Heart right ventricle (tissue), 16 donors: ENCODE measurements at regions not wholly inside any gene's neighbourhood (a gene's known extent, or its start where the extent isn't known, plus 50 kb on each side); places are given as distances from the start of the nearest gene placed in this dataset.

Source experiments
- ATAC-seq, 8 donors: fragments of 200-7000 bp; cut with Tn5 transposase; one replicate each; pipeline ENCODE4 v1.9.1; 2020; ENCODE audit warnings: mild to moderate bottlenecking in 8 of 8, moderate library complexity in 8 of 8, moderate number of reproducible peaks in 1 of 8
- DNase-seq, 2 donors: peaks; one replicate each; pipeline ENCODE4 v3.0.0-alpha.2; 2020
- H3K27ac ChIP-seq, 10 donors: fragments of 200-600 bp; sonication (generic) in 2 of 10; one replicate each; pipeline versions ENCODE4 v1.5.0 to v1.8.0; 2020 to 2022; ENCODE audit warnings: mild to moderate bottlenecking in 3 of 10
- H3K27me3 ChIP-seq, 7 donors: fragments of 200-600 bp; one replicate each; pipeline ENCODE4 v1.8.0; 2021 to 2022; ENCODE audit warnings: mild to moderate bottlenecking in 2 of 7
- H3K36me3 ChIP-seq, 9 donors: fragments of 200-600 bp; sonication (generic) in 1 of 9; one replicate each; pipeline versions ENCODE4 v1.5.0 to v1.8.0; 2020 to 2022; ENCODE audit warnings: mild to moderate bottlenecking in 2 of 9
- H3K4me1 ChIP-seq, 9 donors: fragments of 200-600 bp; sonication (generic) in 1 of 9; one replicate each; pipeline versions ENCODE4 v1.5.0 to v1.8.0; 2020 to 2022; ENCODE audit warnings: mild to moderate bottlenecking in 4 of 9
- H3K4me3 ChIP-seq, 10 donors: fragments of 200-600 bp; sonication (generic) in 2 of 10; one replicate each; pipeline versions ENCODE4 v1.5.0 to v1.8.0; 2020 to 2022; ENCODE audit warnings: mild to moderate bottlenecking in 7 of 10, moderate library complexity in 2 of 10
- H3K9me3 ChIP-seq, 11 donors: fragments of 200-600 bp in 10 of 11; sonication (generic) in 2 of 11; one replicate each; pipeline versions ENCODE4 v1.5.0 to v1.8.0; 2013 to 2022; ENCODE audit warnings: mild to moderate bottlenecking in 2 of 11, control low read depth in 1 of 11, moderate library complexity in 1 of 11
- WGBS, 2 donors: extraction: QIAGEN DNeasy Blood & Tissue Kit; methylation state at CpG; one replicate each; pipeline ENCODE4 v1.1.7; 2013; ENCODE audit warnings: inconsistent platforms in 1 of 2; 5-methylcytosine and 5-hydroxymethylcytosine counted together
- intact Hi-C, 10 donors: fragments of 100-400 bp; cut with DNase I; formaldehyde crosslinking; loops; one replicate each; pipeline versions ENCODE4 v1.11.1 to v1.14.2; 2022
- TF ChIP-seq, protein P1 (sequence below), 9 donors: fragments of 200-600 bp; sonication (generic) in 2 of 9; IDR thresholded peaks; one replicate each; pipeline versions ENCODE4 v1.5.0 to v1.8.0; 2021 to 2022; ENCODE audit warnings: antibody characterized with exemption in 9 of 9, mild to moderate bottlenecking in 5 of 9, moderate library complexity in 1 of 9
- donor health status: Arrhythmogenic right ventricular cardiomyopathy.
- donor health status: ischemic (EF 13 %, LVEDD 7.1; RV severe dilation, severe dysfunction).
- donor health status: healthy with polysubstance abuse.
- donor health status: DM: no; HTN: yes; CAD: no.
- donor health status: DM: no; HTN: no; CAD: no.
- donor health status: ischemic (EF 25% LVEDD 6.9; RV normal size, moderate dysfunction).
- donor health status: ischemic (EF 25% LVEDD 5.7; RV mildly dilated, moderate dysfunction).
- donor health status: healthy.
- donor health status: DM: yes; HTN: yes; CAD: no.
- donor health status: Ischemic cardiomyopathy.
- donor health status: ischemic (EF 35%, LVEDD 5.7; RV mildly dilated, moderate dysfunction).
- donor health status: nonischemic (EF 11% LVEDD 7.7; RV severe dilation, severe dysfunction).
- donor health status: DM: yes; HTN: yes; CAD: no.
- donor health status: PGD.
- donor health status: ischemic (EF 29% LVEDD 5.4; RV normal size, mild dysfunction).
- donor health status: nonischemic (EF 23%, LVEDD 6.1; RV moderate dilation, normal function).

DNA sequence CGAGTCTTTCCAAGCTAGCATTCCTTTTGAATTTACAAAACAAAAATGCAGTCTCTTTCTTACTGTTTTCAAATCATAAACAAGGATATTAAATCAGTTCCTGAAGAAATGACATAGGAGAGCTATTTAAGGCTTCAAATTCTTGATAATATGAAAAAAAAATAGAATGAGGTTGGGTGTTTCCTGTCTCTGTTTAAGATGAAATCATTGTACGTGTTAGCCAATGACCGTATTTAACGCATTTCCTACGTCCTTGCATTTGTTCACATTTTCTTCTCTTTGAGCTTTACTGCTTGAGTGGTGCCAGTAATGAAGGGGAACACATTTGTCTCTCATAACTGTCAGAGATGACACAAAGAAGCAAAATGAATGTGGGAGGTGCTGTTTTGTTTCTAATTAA is 821.3 kb downstream of the DIAPH3 start:
- peak overlapping the region in 8 of 10 donors; percentile 12 to 84 (median 68) for H3K27ac ChIP-seq
- H3K4me1 ChIP-seq, result peaks cover 3 to 65% (median 29%) of the 10 kb centered on the region in 9 donors

DNA sequence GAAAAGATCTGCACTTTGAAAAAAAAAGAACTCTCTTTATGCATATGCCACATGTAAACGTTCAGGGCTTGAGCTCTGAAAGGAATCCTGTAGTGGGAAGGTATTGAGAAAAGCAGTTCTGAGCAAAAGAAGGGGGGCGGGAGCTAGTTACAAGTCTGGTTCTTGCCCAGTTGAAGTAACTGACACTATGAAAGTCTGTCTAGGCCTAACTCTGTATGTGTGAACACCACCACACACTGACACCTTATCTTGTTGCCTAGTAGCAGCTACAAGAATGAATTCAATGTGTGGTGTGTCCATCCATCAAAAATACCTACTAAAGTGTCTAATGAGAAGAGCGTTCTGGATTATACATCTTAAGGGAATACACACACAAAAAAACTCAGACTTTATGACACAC is 820.6 kb downstream of the DIAPH3 start:
- Histone ChIP-seq H3K27me3 (no peaks in the 10 kb centered on the region), H3K4me3 (no peak overlapping the region), H3K36me3 (no peaks in the 10 kb centered on the region), H3K9me3 (peaks cover 0 to 4% (median 0%) of the 10 kb centered on the region in 11 donors), H3K27ac (peak overlapping the region in 6 of 10 donors; percentile 66 to 84 (median 74)), H3K4me1 (peaks cover 3 to 67% (median 30%) of the 10 kb centered on the region in 9 donors)
- no peak for DNase-seq
- intact Hi-C loops, result loop anchor here in 1 of 10 donors (10.0 kb wide), 1 partner anchor 1052 kb away; the partner anchor contains the start of gene TDRD3
- no peak for ATAC-seq
- TF ChIP-seq, protein P1, sequence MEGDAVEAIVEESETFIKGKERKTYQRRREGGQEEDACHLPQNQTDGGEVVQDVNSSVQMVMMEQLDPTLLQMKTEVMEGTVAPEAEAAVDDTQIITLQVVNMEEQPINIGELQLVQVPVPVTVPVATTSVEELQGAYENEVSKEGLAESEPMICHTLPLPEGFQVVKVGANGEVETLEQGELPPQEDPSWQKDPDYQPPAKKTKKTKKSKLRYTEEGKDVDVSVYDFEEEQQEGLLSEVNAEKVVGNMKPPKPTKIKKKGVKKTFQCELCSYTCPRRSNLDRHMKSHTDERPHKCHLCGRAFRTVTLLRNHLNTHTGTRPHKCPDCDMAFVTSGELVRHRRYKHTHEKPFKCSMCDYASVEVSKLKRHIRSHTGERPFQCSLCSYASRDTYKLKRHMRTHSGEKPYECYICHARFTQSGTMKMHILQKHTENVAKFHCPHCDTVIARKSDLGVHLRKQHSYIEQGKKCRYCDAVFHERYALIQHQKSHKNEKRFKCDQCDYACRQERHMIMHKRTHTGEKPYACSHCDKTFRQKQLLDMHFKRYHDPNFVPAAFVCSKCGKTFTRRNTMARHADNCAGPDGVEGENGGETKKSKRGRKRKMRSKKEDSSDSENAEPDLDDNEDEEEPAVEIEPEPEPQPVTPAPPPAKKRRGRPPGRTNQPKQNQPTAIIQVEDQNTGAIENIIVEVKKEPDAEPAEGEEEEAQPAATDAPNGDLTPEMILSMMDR (IDR thresholded peaks at IDR 0.05), result no peak
- WGBS, 2 donors, result 47 to 66% methylated on average over 3 of the region's 3 CpGs

More for the DNA sequence above, 821.3 kb downstream of the DIAPH3 start:
- H3K36me3 ChIP-seq, result no peaks in the 10 kb centered on the region
- TF ChIP-seq, protein P1 (IDR thresholded peaks at IDR 0.05), result no peak
- peaks cover 0 to 4% (median 0%) of the 10 kb centered on the region in 11 donors for H3K9me3 ChIP-seq
- ATAC-seq (peak in 3 of 8 donors; percentile 31 to 54 (median 32)), DNase-seq (no peak)
- no peaks in the 10 kb centered on the region for H3K27me3 ChIP-seq
- H3K4me3 ChIP-seq, result no peak overlapping the region
- 38 to 48% methylated on average over 5 of the region's 5 CpGs for WGBS, 2 donors
- intact Hi-C loops, result loop anchor here in 1 of 10 donors (10.0 kb wide), 1 partner anchor 1052 kb away; the partner anchor contains the start of gene TDRD3

DNA sequence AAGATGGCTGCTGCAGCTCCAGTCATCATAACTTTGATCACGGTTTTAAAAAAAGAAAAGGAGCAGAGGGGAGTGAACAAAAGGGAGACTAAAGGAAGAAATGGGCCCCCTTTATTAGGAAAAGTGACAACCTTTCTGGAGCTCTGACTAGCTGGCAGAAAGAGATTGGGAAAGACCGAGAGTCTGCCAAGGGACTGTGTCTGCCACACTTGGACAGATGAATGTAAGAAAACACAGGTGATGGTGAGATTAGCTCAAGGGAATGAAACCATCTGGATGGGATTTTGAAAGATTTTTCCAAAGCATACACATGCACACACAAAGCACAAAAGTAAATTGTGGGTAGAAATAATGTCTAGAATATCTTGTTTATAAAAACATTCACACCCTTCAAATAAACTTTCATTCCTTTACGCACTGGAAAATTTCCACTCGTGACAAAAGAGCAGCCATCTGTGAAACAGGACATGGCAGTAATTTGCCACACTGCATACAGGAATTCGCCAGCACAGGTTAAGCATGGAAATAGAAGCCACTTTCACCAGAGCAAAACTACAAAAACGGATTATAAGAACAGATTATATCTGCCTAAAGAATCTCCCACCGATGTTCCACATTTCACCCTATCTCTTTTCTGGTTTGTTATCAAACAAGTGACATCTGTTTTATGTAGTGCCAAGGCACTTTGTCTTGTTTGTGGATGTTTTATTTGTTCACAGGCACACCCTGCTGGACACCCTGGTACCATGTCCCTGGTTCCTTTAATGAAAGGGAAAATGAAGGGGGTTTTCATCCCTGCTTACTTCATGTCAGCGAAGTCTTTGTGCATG is 819.5 kb downstream of the DIAPH3 start:
- H3K9me3 ChIP-seq, result peaks cover 0 to 4% (median 0%) of the 10 kb centered on the region in 11 donors
- intact Hi-C loops, result loop anchor here in 1 of 10 donors (10.0 kb wide), 1 partner anchor 1051 kb away; the partner anchor contains the start of gene TDRD3
- H3K36me3 ChIP-seq, result no peaks in the 10 kb centered on the region
- ATAC-seq (peak in 1 of 8 donors; percentile 26), DNase-seq (no peak)
- H3K4me1 ChIP-seq, result peaks cover 3 to 77% (median 33%) of the 10 kb centered on the region in 9 donors
- no peak overlapping the region for H3K4me3 ChIP-seq
- no peaks in the 10 kb centered on the region for H3K27me3 ChIP-seq
- H3K27ac ChIP-seq, result peak overlapping the region in 9 of 10 donors; percentile 37 to 83 (median 66)
- whole genome bisulfite sequencing, 2 donors, result 58 to 69% methylated on average over 8 of the region's 8 CpGs
- TF ChIP-seq, protein P1 (IDR thresholded peaks at IDR 0.05), result peak in 3 of 9 donors; percentile 11 to 32 (median 13)

DNA sequence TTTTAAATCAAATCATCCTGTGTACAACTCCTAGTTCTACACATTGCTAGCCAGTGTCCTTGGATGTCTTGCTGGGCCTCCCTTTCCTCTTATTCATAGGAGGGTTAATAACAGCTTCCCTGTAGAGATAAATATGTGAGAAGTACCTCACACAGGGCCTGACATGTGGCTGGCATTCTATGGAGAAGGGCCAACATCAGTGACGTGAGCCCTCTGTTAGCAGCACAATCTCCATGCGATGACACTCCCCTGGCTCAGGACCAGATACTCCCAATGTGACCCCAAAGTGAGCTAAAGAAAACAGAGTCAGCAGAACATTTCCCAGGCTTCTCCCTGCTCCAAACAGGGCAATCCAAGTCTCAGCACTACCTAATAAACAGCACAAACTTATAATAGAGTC is 818.4 kb downstream of the DIAPH3 start:
- ATAC-seq, result peak; percentile 72 to 98 (median 91)
- 5 to 14% methylated on average over 2 of the region's 2 CpGs for WGBS, 2 donors
- peak; percentile 68 to 93 for DNase-seq
- Histone ChIP-seq H3K27ac (peak overlapping the region in 9 of 10 donors; percentile 46 to 83 (median 67)), H3K4me1 (peaks cover 3 to 80% (median 33%) of the 10 kb centered on the region in 9 donors), H3K4me3 (no peak overlapping the region), H3K36me3 (no peaks in the 10 kb centered on the region), H3K9me3 (peaks cover 0 to 4% (median 0%) of the 10 kb centered on the region in 11 donors), H3K27me3 (no peaks in the 10 kb centered on the region)
- TF ChIP-seq, protein P1 (IDR thresholded peaks at IDR 0.05), result no peak
- intact Hi-C loops, result loop anchor here in 1 of 10 donors (10.0 kb wide), 1 partner anchor 1049 kb away; the partner anchor contains the start of gene TDRD3
